AG04449 (cell line): ENCODE measurements at regions not wholly inside any gene's neighbourhood (a gene's known extent, or its start where the extent isn't known, plus 50 kb on each side); places are given as distances from the start of the nearest gene placed in this dataset.

Source experiments
- CTCF ChIA-PET: fragments of 350-600 bp; formaldehyde crosslinking; extraction: SDS; loops from one replicate; lab custom pipeline; 2021; ENCODE audit warnings: antibody characterized with exemption; lab: Yijun Ruan, JAX
- POLR2A ChIA-PET: fragments of 400-600, 350-600 bp; formaldehyde crosslinking; extraction: SDS; loops from one replicate; lab custom pipeline; 2020; ENCODE audit warnings: antibody characterized with exemption, inconsistent platforms; lab: Yijun Ruan, JAX
- DNase-seq: peaks from one replicate; pipeline ENCODE4 v3.0.0-alpha.2; 2010; ENCODE audit warnings: low read depth, low spot score
- H3K4me3 ChIP-seq: 2 replicates; pipeline ENCODE4 v1.5.1; 2011; ENCODE audit warnings: low read depth, mild to moderate bottlenecking, control low read depth, low read length
- CTCF ChIP-seq: IDR thresholded peaks from one replicate; pipeline ENCODE4 v1.5.1; 2011; ENCODE audit warnings: mild to moderate bottlenecking, moderate library complexity, low read length, control low read depth, inconsistent platforms; ENCODE audit not compliant: insufficient read depth; ENCODE audit errors: missing control alignments

GRCh38 chr3:34239287-34239686 is 440.9 kb downstream of the PDCD6IP start:
- CTCF ChIA-PET: interaction anchor here (0.8 to 2.5 kb wide), 4 partner anchors 13 to 32 kb away, joined by 3 to 19 read pairs (median 3); no protein-coding TSS in a partner anchor
- TF ChIP-seq CTCF: no peak
- H3K4me3 ChIP-seq: no peak overlapping the region
- POLR2A ChIA-PET: no interaction called here
- no peak for DNase-seq

- DNase-seq: no peak
- TF ChIP-seq CTCF: no peak
- H3K4me3 ChIP-seq: no peak overlapping the region
- ChIA-PET POLR2A (no interaction called here), CTCF (interaction anchor here (0.8 to 2.5 kb wide), 4 partner anchors 15 to 33 kb away, joined by 3 to 19 read pairs (median 3); no protein-coding TSS in a partner anchor)
These were observed 441.4 kb downstream of the PDCD6IP start for GRCh38 chr3:34239875-34240274.

GRCh38 chr3:34247401-34247800 is 449.0 kb downstream of the PDCD6IP start:
- no peak for DNase-seq
- H3K4me3 ChIP-seq: no peak overlapping the region
- ChIA-PET CTCF (interaction anchor here (0.9 to 4.0 kb wide), 3 partner anchors 9 to 13 kb away, joined by 3 to 32 read pairs (median 3); no protein-coding TSS in a partner anchor), POLR2A (no interaction called here)
- no peak for TF ChIP-seq CTCF

- POLR2A ChIA-PET: no interaction called here
- no peak overlapping the region for H3K4me3 ChIP-seq
- DNase-seq: no peak
- no peak for TF ChIP-seq CTCF
- CTCF ChIA-PET: interaction anchor here (0.8 to 4.0 kb wide), 3 partner anchors 9 to 16 kb away, joined by 3 to 32 read pairs (median 3); no protein-coding TSS in a partner anchor
These were observed 449.9 kb downstream of the PDCD6IP start for GRCh38 chr3:34248352-34248751.

GRCh38 chr3:34254285-34254684 is 455.9 kb downstream of the PDCD6IP start:
- CTCF ChIA-PET: interaction anchor here (1.0 to 1.7 kb wide), 3 partner anchors 10 to 274 kb away, joined by 3 to 5 read pairs (median 3); no protein-coding TSS in a partner anchor
- POLR2A ChIA-PET: no interaction called here
- no peak for DNase-seq
- no peak overlapping the region for H3K4me3 ChIP-seq
- TF ChIP-seq CTCF: no peak

GRCh38 chr3:34256021-34256420 is 457.6 kb downstream of the PDCD6IP start:
- no peak overlapping the region for H3K4me3 ChIP-seq
- no peak for TF ChIP-seq CTCF
- POLR2A ChIA-PET: no interaction called here
- CTCF ChIA-PET: interaction anchor here (1.2 to 1.8 kb wide), 3 partner anchors 8 to 276 kb away, joined by 3 to 7 read pairs (median 3); no protein-coding TSS in a partner anchor
- DNase-seq: no peak
